ENCODE measurements at regions not wholly inside any gene's neighbourhood (a gene's known extent, or its start where the extent isn't known, plus 50 kb on each side); places are given as distances from the start of the nearest gene placed in this dataset.

GRCh38 chr1:57826535-57826934 lies 402.7 kb upstream of the DAB1 start:
- TF ChIP-seq CTCF (IDR thresholded peaks at IDR 0.05; ENCODE audit: insufficient read depth, missing control alignments) = no peak
- no peak for DNase-seq (ENCODE audit: insufficient read length, low spot score)
- FAIRE-seq = no peak

GRCh38 chr1:57824535-57824934 lies 400.7 kb upstream of the DAB1 start:
- FAIRE-seq (no peak), DNase-seq (ENCODE audit: insufficient read length, low spot score) (no peak)
- TF ChIP-seq CTCF (IDR thresholded peaks at IDR 0.05; ENCODE audit: insufficient read depth, missing control alignments) = no peak

GRCh38 chr1:57820356-57821095 lies 396.7 kb upstream of the DAB1 start:
- no peak for FAIRE-seq

GRCh38 chr1:57819893-57820292 lies 396.0 kb upstream of the DAB1 start:
- no peak for TF ChIP-seq CTCF (IDR thresholded peaks at IDR 0.05; ENCODE audit: insufficient read depth, missing control alignments)
- FAIRE-seq (no peak), DNase-seq (ENCODE audit: insufficient read length, low spot score) (no peak)

More at GRCh38 chr1:57820356-57821095, 396.7 kb upstream of the DAB1 start:
- no peak for DNase-seq (ENCODE audit: insufficient read length, low spot score)
- no peak for TF ChIP-seq CTCF (IDR thresholded peaks at IDR 0.05; ENCODE audit: insufficient read depth, missing control alignments)

- FAIRE-seq (no peak), DNase-seq (ENCODE audit: insufficient read length, low spot score) (no peak)
- no peak for TF ChIP-seq CTCF (IDR thresholded peaks at IDR 0.05; ENCODE audit: insufficient read depth, missing control alignments)
These were observed 379.7 kb upstream of the DAB1 start for GRCh38 chr1:57803586-57803985.

- no peak for TF ChIP-seq CTCF (IDR thresholded peaks at IDR 0.05; ENCODE audit: insufficient read depth, missing control alignments)
- FAIRE-seq (no peak), DNase-seq (ENCODE audit: insufficient read length, low spot score) (no peak)
These were observed 376.5 kb upstream of the DAB1 start for GRCh38 chr1:57800376-57800775.

GRCh38 chr1:57799490-57800115 lies 375.7 kb upstream of the DAB1 start:
- DNase-seq (ENCODE audit: insufficient read length, low spot score) (no peak), FAIRE-seq (no peak)
- TF ChIP-seq CTCF (IDR thresholded peaks at IDR 0.05; ENCODE audit: insufficient read depth, missing control alignments) = no peak

Measured in D721Med (cell line).